ENCODE measurements at regions not wholly inside any gene's neighbourhood (a gene's known extent, or its start where the extent isn't known, plus 50 kb on each side); places are given as distances from the start of the nearest gene placed in this dataset.

GRCh38 chr10:83248106-83248631 is 891.1 kb upstream of the GHITM start:
- Histone ChIP-seq H3K4me1 (ENCODE audit: control insufficient read depth, insufficient read depth, low read length, unreplicated experiment) (no peaks in the 10 kb centered on the region), H3K4me3 (ENCODE audit: low read depth, low read length) (no peak overlapping the region), H2AFZ (ENCODE audit: low read length, unreplicated experiment) (no peak overlapping the region), H3K36me3 (ENCODE audit: insufficient read depth, low read length) (no peaks in the 10 kb centered on the region), H3K27me3 (ENCODE audit: insufficient read depth, low read length) (no peaks in the 10 kb centered on the region), H3K79me2 (ENCODE audit: control insufficient read depth, insufficient read depth, low read length, unreplicated experiment) (no peaks in the 10 kb centered on the region), H3K27ac (ENCODE audit: low read depth, low read length) (no peak overlapping the region)

- Histone ChIP-seq H3K27ac (ENCODE audit: low read depth, low read length) (no peak overlapping the region), H3K79me2 (ENCODE audit: control insufficient read depth, insufficient read depth, low read length, unreplicated experiment) (no peaks in the 10 kb centered on the region), H3K4me1 (ENCODE audit: control insufficient read depth, insufficient read depth, low read length, unreplicated experiment) (no peaks in the 10 kb centered on the region), H3K27me3 (ENCODE audit: insufficient read depth, low read length) (no peaks in the 10 kb centered on the region), H2AFZ (ENCODE audit: low read length, unreplicated experiment) (no peak overlapping the region), H3K36me3 (ENCODE audit: insufficient read depth, low read length) (no peaks in the 10 kb centered on the region), H3K4me3 (ENCODE audit: low read depth, low read length) (no peak overlapping the region)
These were observed 888.9 kb upstream of the GHITM start for GRCh38 chr10:83250396-83250795.

DNA sequence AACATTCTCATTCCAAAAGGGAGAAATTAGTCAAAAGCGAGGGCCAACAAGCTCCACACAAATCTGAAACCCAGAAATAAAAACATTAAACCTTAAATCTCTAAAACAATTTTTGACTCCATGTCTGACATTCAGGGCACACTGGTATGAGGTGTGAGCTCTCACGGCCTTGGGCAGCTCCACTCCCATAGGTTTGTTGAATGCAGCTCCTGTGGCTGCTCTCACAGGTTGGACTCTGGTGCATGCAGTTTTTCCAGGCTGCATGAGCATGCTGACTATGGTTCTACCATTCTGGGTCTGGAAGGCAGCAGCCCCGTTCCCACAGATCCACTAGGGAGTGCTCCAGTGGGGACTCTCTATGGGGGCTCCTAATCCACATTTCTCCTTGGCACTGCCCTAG is 887.1 kb upstream of the GHITM start:
- H3K4me3 ChIP-seq (ENCODE audit: low read depth, low read length): no peak overlapping the region
- no peak overlapping the region for H2AFZ ChIP-seq (ENCODE audit: low read length, unreplicated experiment)
- H3K79me2 ChIP-seq (ENCODE audit: control insufficient read depth, insufficient read depth, low read length, unreplicated experiment): no peaks in the 10 kb centered on the region
- H3K27ac ChIP-seq (ENCODE audit: low read depth, low read length): no peak overlapping the region
- no peaks in the 10 kb centered on the region for H3K27me3 ChIP-seq (ENCODE audit: insufficient read depth, low read length)
- H3K36me3 ChIP-seq (ENCODE audit: insufficient read depth, low read length): no peaks in the 10 kb centered on the region
- no peaks in the 10 kb centered on the region for H3K4me1 ChIP-seq (ENCODE audit: control insufficient read depth, insufficient read depth, low read length, unreplicated experiment)

GRCh38 chr10:83252596-83252995 is 886.7 kb upstream of the GHITM start:
- no peak overlapping the region for H3K27ac ChIP-seq (ENCODE audit: low read depth, low read length)
- no peak overlapping the region for H3K4me3 ChIP-seq (ENCODE audit: low read depth, low read length)
- H2AFZ ChIP-seq (ENCODE audit: low read length, unreplicated experiment): no peak overlapping the region
- H3K36me3 ChIP-seq (ENCODE audit: insufficient read depth, low read length): no peaks in the 10 kb centered on the region
- no peaks in the 10 kb centered on the region for H3K4me1 ChIP-seq (ENCODE audit: control insufficient read depth, insufficient read depth, low read length, unreplicated experiment)
- no peaks in the 10 kb centered on the region for H3K79me2 ChIP-seq (ENCODE audit: control insufficient read depth, insufficient read depth, low read length, unreplicated experiment)
- no peaks in the 10 kb centered on the region for H3K27me3 ChIP-seq (ENCODE audit: insufficient read depth, low read length)

- Histone ChIP-seq H3K4me3 (ENCODE audit: low read depth, low read length) (no peak overlapping the region), H3K27ac (ENCODE audit: low read depth, low read length) (no peak overlapping the region), H3K36me3 (ENCODE audit: insufficient read depth, low read length) (no peaks in the 10 kb centered on the region), H3K27me3 (ENCODE audit: insufficient read depth, low read length) (no peaks in the 10 kb centered on the region), H2AFZ (ENCODE audit: low read length, unreplicated experiment) (no peak overlapping the region), H3K4me1 (ENCODE audit: control insufficient read depth, insufficient read depth, low read length, unreplicated experiment) (no peaks in the 10 kb centered on the region), H3K79me2 (ENCODE audit: control insufficient read depth, insufficient read depth, low read length, unreplicated experiment) (no peaks in the 10 kb centered on the region)
These were observed 886.2 kb upstream of the GHITM start for GRCh38 chr10:83253011-83253671.

GRCh38 chr10:83254698-83255097 is 884.6 kb upstream of the GHITM start:
- H3K4me3 ChIP-seq (ENCODE audit: low read depth, low read length): no peak overlapping the region
- H3K4me1 ChIP-seq (ENCODE audit: control insufficient read depth, insufficient read depth, low read length, unreplicated experiment): no peaks in the 10 kb centered on the region
- H2AFZ ChIP-seq (ENCODE audit: low read length, unreplicated experiment): no peak overlapping the region

GRCh38 chr10:83262434-83262833 is 876.9 kb upstream of the GHITM start:
- no peaks in the 10 kb centered on the region for H3K36me3 ChIP-seq (ENCODE audit: insufficient read depth, low read length)
- no peak overlapping the region for H3K27ac ChIP-seq (ENCODE audit: low read depth, low read length)
- H3K27me3 ChIP-seq (ENCODE audit: insufficient read depth, low read length): no peaks in the 10 kb centered on the region
- H2AFZ ChIP-seq (ENCODE audit: low read length, unreplicated experiment): no peak overlapping the region
- no peaks in the 10 kb centered on the region for H3K4me1 ChIP-seq (ENCODE audit: control insufficient read depth, insufficient read depth, low read length, unreplicated experiment)
- no peak overlapping the region for H3K4me3 ChIP-seq (ENCODE audit: low read depth, low read length)
- H3K79me2 ChIP-seq (ENCODE audit: control insufficient read depth, insufficient read depth, low read length, unreplicated experiment): no peaks in the 10 kb centered on the region

More at GRCh38 chr10:83254698-83255097, 884.6 kb upstream of the GHITM start:
- Histone ChIP-seq H3K27me3 (ENCODE audit: insufficient read depth, low read length) (no peaks in the 10 kb centered on the region), H3K27ac (ENCODE audit: low read depth, low read length) (no peak overlapping the region), H3K79me2 (ENCODE audit: control insufficient read depth, insufficient read depth, low read length, unreplicated experiment) (no peaks in the 10 kb centered on the region), H3K36me3 (ENCODE audit: insufficient read depth, low read length) (no peaks in the 10 kb centered on the region)

DNA sequence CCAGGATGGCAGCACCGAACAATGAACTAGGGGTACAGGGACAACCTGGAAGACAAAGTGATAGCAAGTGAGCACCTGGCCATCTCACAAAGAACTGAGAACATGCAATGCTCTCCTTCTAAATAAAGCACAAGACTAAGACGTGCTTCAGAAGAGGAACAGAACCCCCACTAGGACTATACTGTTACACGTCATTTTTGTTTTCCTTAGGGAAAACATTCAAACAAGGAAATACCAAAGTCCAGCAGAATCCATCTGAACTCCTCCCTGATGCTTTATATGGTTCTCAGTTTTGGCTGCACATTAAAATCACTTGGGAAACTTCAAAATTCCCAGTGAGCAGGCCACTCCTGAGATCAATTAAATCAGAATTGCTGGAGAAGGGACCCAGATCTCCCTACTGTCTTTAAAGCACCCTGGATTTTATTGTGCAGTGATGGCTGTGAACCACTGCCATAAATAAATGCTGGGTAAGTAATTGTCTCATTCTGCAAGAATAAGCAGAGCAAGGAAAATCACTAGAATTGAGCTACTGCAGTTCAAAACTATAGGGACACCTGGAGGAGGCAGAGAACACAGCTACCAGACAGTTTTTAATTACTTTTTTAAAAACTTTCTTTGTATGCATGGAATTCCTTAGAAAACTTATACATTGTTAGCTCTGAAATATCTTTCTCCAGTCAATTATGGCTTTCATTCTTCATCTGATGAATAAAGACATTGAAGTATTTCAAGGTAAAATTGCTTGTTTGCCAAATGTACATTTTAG is 866.5 kb upstream of the GHITM start:
- Histone ChIP-seq H3K79me2 (ENCODE audit: control insufficient read depth, insufficient read depth, low read length, unreplicated experiment) (no peaks in the 10 kb centered on the region), H3K36me3 (ENCODE audit: insufficient read depth, low read length) (no peaks in the 10 kb centered on the region), H3K27me3 (ENCODE audit: insufficient read depth, low read length) (no peaks in the 10 kb centered on the region), H3K4me1 (ENCODE audit: control insufficient read depth, insufficient read depth, low read length, unreplicated experiment) (no peaks in the 10 kb centered on the region), H3K27ac (ENCODE audit: low read depth, low read length) (no peak overlapping the region), H2AFZ (ENCODE audit: low read length, unreplicated experiment) (no peak overlapping the region), H3K4me3 (ENCODE audit: low read depth, low read length) (no peak overlapping the region)

- no peak overlapping the region for H3K4me3 ChIP-seq (ENCODE audit: low read depth, low read length)
- no peak overlapping the region for H2AFZ ChIP-seq (ENCODE audit: low read length, unreplicated experiment)
- H3K36me3 ChIP-seq (ENCODE audit: insufficient read depth, low read length): no peaks in the 10 kb centered on the region
- H3K27ac ChIP-seq (ENCODE audit: low read depth, low read length): no peak overlapping the region
- H3K4me1 ChIP-seq (ENCODE audit: control insufficient read depth, insufficient read depth, low read length, unreplicated experiment): no peaks in the 10 kb centered on the region
- no peaks in the 10 kb centered on the region for H3K79me2 ChIP-seq (ENCODE audit: control insufficient read depth, insufficient read depth, low read length, unreplicated experiment)
- H3K27me3 ChIP-seq (ENCODE audit: insufficient read depth, low read length): no peaks in the 10 kb centered on the region
These were observed 865.2 kb upstream of the GHITM start for GRCh38 chr10:83274088-83274487.

DNA sequence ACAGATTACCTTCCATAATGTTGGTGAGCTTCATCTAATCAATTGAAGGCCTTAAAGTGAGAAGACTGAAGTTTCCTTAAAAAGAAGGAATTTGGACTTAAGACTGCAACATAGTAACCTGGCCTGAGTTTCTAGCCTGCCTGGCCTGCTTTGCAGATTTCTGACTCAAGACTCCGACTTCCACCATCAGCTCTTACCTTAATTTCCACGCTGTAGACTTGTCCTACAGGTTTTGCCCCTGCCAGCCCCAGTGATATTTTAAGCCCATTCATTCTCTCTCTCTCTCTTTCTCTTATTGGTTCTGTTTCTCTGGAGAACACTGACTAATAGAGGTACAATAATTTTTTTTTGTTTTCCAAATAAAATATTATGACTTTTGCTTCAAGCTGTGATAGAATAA is 862.3 kb upstream of the GHITM start:
- H3K79me2 ChIP-seq (ENCODE audit: control insufficient read depth, insufficient read depth, low read length, unreplicated experiment): no peaks in the 10 kb centered on the region
- H3K27me3 ChIP-seq (ENCODE audit: insufficient read depth, low read length): no peaks in the 10 kb centered on the region
- no peaks in the 10 kb centered on the region for H3K4me1 ChIP-seq (ENCODE audit: control insufficient read depth, insufficient read depth, low read length, unreplicated experiment)
- H3K27ac ChIP-seq (ENCODE audit: low read depth, low read length): no peak overlapping the region
- H2AFZ ChIP-seq (ENCODE audit: low read length, unreplicated experiment): no peak overlapping the region
- no peaks in the 10 kb centered on the region for H3K36me3 ChIP-seq (ENCODE audit: insufficient read depth, low read length)
- H3K4me3 ChIP-seq (ENCODE audit: low read depth, low read length): no peak overlapping the region

- Histone ChIP-seq H2AFZ (ENCODE audit: low read length, unreplicated experiment) (no peak overlapping the region), H3K4me1 (ENCODE audit: control insufficient read depth, insufficient read depth, low read length, unreplicated experiment) (no peaks in the 10 kb centered on the region), H3K79me2 (ENCODE audit: control insufficient read depth, insufficient read depth, low read length, unreplicated experiment) (no peaks in the 10 kb centered on the region), H3K27me3 (ENCODE audit: insufficient read depth, low read length) (no peaks in the 10 kb centered on the region), H3K27ac (ENCODE audit: low read depth, low read length) (no peak overlapping the region), H3K4me3 (ENCODE audit: low read depth, low read length) (no peak overlapping the region), H3K36me3 (ENCODE audit: insufficient read depth, low read length) (no peaks in the 10 kb centered on the region)
These were observed 856.2 kb upstream of the GHITM start for GRCh38 chr10:83283151-83283550.
